ENCODE measurements at regions not wholly inside any gene's neighbourhood (a gene's known extent, or its start where the extent isn't known, plus 50 kb on each side); places are given as distances from the start of the nearest gene placed in this dataset.

GRCh38 chr5:116675626-116675910 lies 100.9 kb upstream of the SEMA6A start:
- no peak for TF ChIP-seq ZNF274 (IDR thresholded peaks at IDR 0.05; ENCODE audit: low read depth, low read length)

GRCh38 chr5:116674881-116675625 lies 100.4 kb upstream of the SEMA6A start:
- H3K4me3 ChIP-seq (ENCODE audit: low read length), result no peak overlapping the region
- TF ChIP-seq ZNF274 (IDR thresholded peaks at IDR 0.05; ENCODE audit: low read depth, low read length), result no peak

More at GRCh38 chr5:116675626-116675910, 100.9 kb upstream of the SEMA6A start:
- no peak overlapping the region for H3K4me3 ChIP-seq (ENCODE audit: low read length)

GRCh38 chr5:116673453-116673852 lies 98.8 kb upstream of the SEMA6A start:
- TF ChIP-seq ZNF274 (IDR thresholded peaks at IDR 0.05; ENCODE audit: low read depth, low read length), result no peak

GRCh38 chr5:116672203-116672602 lies 97.6 kb upstream of the SEMA6A start:
- H3K4me3 ChIP-seq (ENCODE audit: low read length), result no peak overlapping the region
- TF ChIP-seq ZNF274 (IDR thresholded peaks at IDR 0.05; ENCODE audit: low read depth, low read length), result no peak

More at GRCh38 chr5:116673453-116673852, 98.8 kb upstream of the SEMA6A start:
- no peak overlapping the region for H3K4me3 ChIP-seq (ENCODE audit: low read length)

- no peak overlapping the region for H3K4me3 ChIP-seq (ENCODE audit: low read length)
- no peak for TF ChIP-seq ZNF274 (IDR thresholded peaks at IDR 0.05; ENCODE audit: low read depth, low read length)
Observed at GRCh38 chr5:116671211-116671736, 96.7 kb upstream of the SEMA6A start.

GRCh38 chr5:116669261-116670031 lies 94.8 kb upstream of the SEMA6A start:
- no peak overlapping the region for H3K4me3 ChIP-seq (ENCODE audit: low read length)
- TF ChIP-seq ZNF274 (IDR thresholded peaks at IDR 0.05; ENCODE audit: low read depth, low read length), result no peak

- TF ChIP-seq ZNF274 (IDR thresholded peaks at IDR 0.05; ENCODE audit: low read depth, low read length), result no peak
- H3K4me3 ChIP-seq (ENCODE audit: low read length), result no peak overlapping the region
Observed at GRCh38 chr5:116668390-116668789, 93.8 kb upstream of the SEMA6A start.

- TF ChIP-seq ZNF274 (IDR thresholded peaks at IDR 0.05; ENCODE audit: low read depth, low read length), result no peak
- H3K4me3 ChIP-seq (ENCODE audit: low read length), result no peak overlapping the region
Observed at GRCh38 chr5:116666901-116667300, 92.3 kb upstream of the SEMA6A start.

GRCh38 chr5:116664988-116665387 lies 90.4 kb upstream of the SEMA6A start:
- H3K4me3 ChIP-seq (ENCODE audit: low read length), result no peak overlapping the region
- no peak for TF ChIP-seq ZNF274 (IDR thresholded peaks at IDR 0.05; ENCODE audit: low read depth, low read length)

- TF ChIP-seq ZNF274 (IDR thresholded peaks at IDR 0.05; ENCODE audit: low read depth, low read length), result no peak
Observed at GRCh38 chr5:116663081-116663480, 88.5 kb upstream of the SEMA6A start.

GRCh38 chr5:116661419-116661818 lies 86.8 kb upstream of the SEMA6A start:
- TF ChIP-seq ZNF274 (IDR thresholded peaks at IDR 0.05; ENCODE audit: low read depth, low read length), result no peak

More at GRCh38 chr5:116663081-116663480, 88.5 kb upstream of the SEMA6A start:
- no peak overlapping the region for H3K4me3 ChIP-seq (ENCODE audit: low read length)

GRCh38 chr5:116660929-116661328 lies 86.3 kb upstream of the SEMA6A start:
- no peak overlapping the region for H3K4me3 ChIP-seq (ENCODE audit: low read length)
- TF ChIP-seq ZNF274 (IDR thresholded peaks at IDR 0.05; ENCODE audit: low read depth, low read length), result no peak

More at GRCh38 chr5:116661419-116661818, 86.8 kb upstream of the SEMA6A start:
- no peak overlapping the region for H3K4me3 ChIP-seq (ENCODE audit: low read length)

- H3K4me3 ChIP-seq (ENCODE audit: low read length), result no peak overlapping the region
- TF ChIP-seq ZNF274 (IDR thresholded peaks at IDR 0.05; ENCODE audit: low read depth, low read length), result no peak
Observed at GRCh38 chr5:116658830-116659229, 84.2 kb upstream of the SEMA6A start.

GRCh38 chr5:116658141-116658540 lies 83.5 kb upstream of the SEMA6A start:
- no peak for TF ChIP-seq ZNF274 (IDR thresholded peaks at IDR 0.05; ENCODE audit: low read depth, low read length)

GRCh38 chr5:116655431-116655830 lies 80.8 kb upstream of the SEMA6A start:
- H3K4me3 ChIP-seq (ENCODE audit: low read length), result no peak overlapping the region
- no peak for TF ChIP-seq ZNF274 (IDR thresholded peaks at IDR 0.05; ENCODE audit: low read depth, low read length)

More at GRCh38 chr5:116658141-116658540, 83.5 kb upstream of the SEMA6A start:
- no peak overlapping the region for H3K4me3 ChIP-seq (ENCODE audit: low read length)

All from GM08714 (cell line).